BLaER1 treated with 17β-estradiol and CSF1 and Interleukin-3, amounts not matched to agents 10 nM and 100 nM (cell line): ENCODE measurements at regions not wholly inside any gene's neighbourhood (a gene's known extent, or its start where the extent isn't known, plus 50 kb on each side); places are given as distances from the start of the nearest gene placed in this dataset.
"Not testable (repeated sequence)": the region's sequence is repeated elsewhere in the genome, so short reads cannot be mapped to it uniquely, and the experiment has no call there.

Experiments
- H3K27ac ChIP-seq, 11 experiments: shearing (Covaris generic); formaldehyde crosslinking; 2 replicates each; pipeline ENCODE4 v1.8.1; 2022
- H3K27me3 ChIP-seq, 11 experiments: shearing (Covaris generic); formaldehyde crosslinking; 2 replicates each; pipeline ENCODE4 v1.8.1; 2022
- H3K36me3 ChIP-seq, 11 experiments: shearing (Covaris generic); formaldehyde crosslinking; 2 replicates each; pipeline ENCODE4 v1.8.1; 2022
- H3K4me1 ChIP-seq, 10 experiments: shearing (Covaris generic); formaldehyde crosslinking; 2 replicates each; pipeline ENCODE4 v1.8.1; 2022
- H3K4me2 ChIP-seq, 11 experiments: shearing (Covaris generic); formaldehyde crosslinking; 2 replicates each; pipeline ENCODE4 v1.8.1; 2022
- H3K4me3 ChIP-seq, 10 experiments: shearing (Covaris generic); formaldehyde crosslinking; 2 replicates each; pipeline ENCODE4 v1.8.1; 2022
- H3K9ac ChIP-seq, 11 experiments: shearing (Covaris generic); formaldehyde crosslinking; 2 replicates each; pipeline ENCODE4 v1.8.1; 2022
- H3K9me3 ChIP-seq, 11 experiments: shearing (Covaris generic); formaldehyde crosslinking; replicated peaks in 1 of 11; 2 replicates each; pipeline ENCODE4 v1.8.1; 2022
- H4K20me1 ChIP-seq, 11 experiments: shearing (Covaris generic); formaldehyde crosslinking; 2 replicates each; pipeline ENCODE4 v1.8.1; 2022
- Cebpa-rat ChIP-seq, 11 experiments: shearing (Covaris generic); IDR thresholded peaks; 2 replicates each; pipeline ENCODE4 v1.8.1; 2022

DNA sequence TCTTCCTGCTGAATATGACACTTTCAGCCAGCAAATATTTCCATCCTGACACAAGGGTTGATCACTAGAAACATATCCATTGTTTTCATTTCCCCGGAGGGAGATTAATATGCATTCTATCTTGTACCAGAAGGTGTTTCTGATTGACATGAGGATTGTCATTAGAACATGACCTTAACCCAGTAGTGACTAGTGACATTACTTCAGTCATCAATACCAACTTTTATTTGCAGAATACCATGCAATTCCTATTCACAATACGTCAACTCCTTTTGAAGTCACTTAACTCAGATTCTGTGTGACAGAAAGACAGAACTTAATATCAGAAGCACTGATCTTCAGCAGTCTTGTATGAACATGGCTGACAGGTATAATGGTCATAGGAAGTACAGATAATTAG lies 1108.9 kb upstream of the CRIM1 start:
- peaks cover 8 to 18% (median 13%) of the 10 kb centered on the region in 11 experiments; a peak in 18 of 22 replicates for H3K9me3 ChIP-seq
- H3K9ac ChIP-seq: no peak overlapping the region
- no peak overlapping the region for H3K4me2 ChIP-seq
- H3K27ac ChIP-seq: no peak overlapping the region
- no peaks in the 10 kb centered on the region for H4K20me1 ChIP-seq
- H3K27me3 ChIP-seq: no peaks in the 10 kb centered on the region
- no peaks in the 10 kb centered on the region for H3K4me1 ChIP-seq
- H3K4me3 ChIP-seq: no peak overlapping the region
- H3K36me3 ChIP-seq: no peaks in the 10 kb centered on the region
- no peak for TF ChIP-seq Cebpa-rat (IDR thresholded peaks at IDR 0.05)

DNA sequence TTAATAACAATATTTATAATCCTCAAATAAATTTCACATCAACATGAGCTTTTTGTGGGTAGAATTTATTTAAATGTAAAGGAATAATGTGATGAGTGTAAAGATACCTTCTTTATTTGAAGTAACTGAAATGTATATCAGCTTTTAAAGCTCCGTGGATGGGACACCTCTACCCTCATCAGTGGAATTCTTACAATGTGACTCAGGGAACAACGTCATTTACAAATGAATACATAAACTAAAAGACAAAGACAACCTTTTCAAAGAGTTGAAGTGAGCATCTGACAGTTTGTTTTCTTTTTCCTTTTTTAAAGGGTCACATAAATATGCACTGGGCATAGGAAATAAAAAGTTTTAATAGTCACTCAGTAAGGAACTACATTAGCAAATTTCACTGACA lies 1127.0 kb upstream of the CRIM1 start:
- H3K4me3 ChIP-seq: no peak overlapping the region
- no peak overlapping the region for H3K9ac ChIP-seq
- H3K9me3 ChIP-seq: no peaks in the 10 kb centered on the region
- no peaks in the 10 kb centered on the region for H3K4me1 ChIP-seq
- no peaks in the 10 kb centered on the region for H3K36me3 ChIP-seq
- no peaks in the 10 kb centered on the region for H3K27me3 ChIP-seq
- no peaks in the 10 kb centered on the region for H4K20me1 ChIP-seq
- no peak overlapping the region for H3K27ac ChIP-seq
- H3K4me2 ChIP-seq: no peak overlapping the region
- no peak for TF ChIP-seq Cebpa-rat (IDR thresholded peaks at IDR 0.05)

GRCh38 chr2:35220461-35220860 lies 1135.1 kb upstream of the CRIM1 start:
- H3K4me2 ChIP-seq: no peak overlapping the region
- no peaks in the 10 kb centered on the region for H3K36me3 ChIP-seq
- no peaks in the 10 kb centered on the region for H4K20me1 ChIP-seq
- no peak overlapping the region for H3K27ac ChIP-seq
- no peak for TF ChIP-seq Cebpa-rat (IDR thresholded peaks at IDR 0.05)
- peaks cover 0 to 14% (median 8%) of the 10 kb centered on the region in 11 experiments; a peak in 13 of 22 replicates for H3K9me3 ChIP-seq
- H3K27me3 ChIP-seq: no peaks in the 10 kb centered on the region
- H3K4me1 ChIP-seq: no peaks in the 10 kb centered on the region
- H3K4me3 ChIP-seq: no peak overlapping the region
- H3K9ac ChIP-seq: no peak overlapping the region

GRCh38 chr2:35204881-35205280 lies 1150.7 kb upstream of the CRIM1 start:
- Histone ChIP-seq H3K36me3 (no peaks in the 10 kb centered on the region), H3K27ac (no peak overlapping the region), H3K4me2 (no peak overlapping the region), H4K20me1 (no peaks in the 10 kb centered on the region), H3K4me1 (no peaks in the 10 kb centered on the region), H3K27me3 (no peaks in the 10 kb centered on the region), H3K4me3 (no peak overlapping the region), H3K9me3 (no peaks in the 10 kb centered on the region), H3K9ac (no peak overlapping the region)
- TF ChIP-seq Cebpa-rat (IDR thresholded peaks at IDR 0.05): no peak

- Histone ChIP-seq H3K4me1 (no peaks in the 10 kb centered on the region), H3K9me3 (no peaks in the 10 kb centered on the region), H4K20me1 (no peaks in the 10 kb centered on the region), H3K36me3 (no peaks in the 10 kb centered on the region), H3K27me3 (no peaks in the 10 kb centered on the region), H3K4me2 (no peak overlapping the region), H3K4me3 (no peak overlapping the region), H3K27ac (no peak overlapping the region), H3K9ac (no peak overlapping the region)
- no peak for TF ChIP-seq Cebpa-rat (IDR thresholded peaks at IDR 0.05)
These were observed 1151.3 kb upstream of the CRIM1 start for GRCh38 chr2:35204323-35204722.

- no peaks in the 10 kb centered on the region for H3K36me3 ChIP-seq
- H4K20me1 ChIP-seq: no peaks in the 10 kb centered on the region
- no peak overlapping the region for H3K4me3 ChIP-seq
- H3K9ac ChIP-seq: no peak overlapping the region
- H3K27ac ChIP-seq: no peak overlapping the region
- no peak for TF ChIP-seq Cebpa-rat (IDR thresholded peaks at IDR 0.05)
- H3K4me1 ChIP-seq: no peaks in the 10 kb centered on the region
- H3K27me3 ChIP-seq: no peaks in the 10 kb centered on the region
- no peak overlapping the region for H3K4me2 ChIP-seq
- H3K9me3 ChIP-seq: no peaks in the 10 kb centered on the region
These were observed 1156.3 kb upstream of the CRIM1 start for GRCh38 chr2:35199298-35199697.

DNA sequence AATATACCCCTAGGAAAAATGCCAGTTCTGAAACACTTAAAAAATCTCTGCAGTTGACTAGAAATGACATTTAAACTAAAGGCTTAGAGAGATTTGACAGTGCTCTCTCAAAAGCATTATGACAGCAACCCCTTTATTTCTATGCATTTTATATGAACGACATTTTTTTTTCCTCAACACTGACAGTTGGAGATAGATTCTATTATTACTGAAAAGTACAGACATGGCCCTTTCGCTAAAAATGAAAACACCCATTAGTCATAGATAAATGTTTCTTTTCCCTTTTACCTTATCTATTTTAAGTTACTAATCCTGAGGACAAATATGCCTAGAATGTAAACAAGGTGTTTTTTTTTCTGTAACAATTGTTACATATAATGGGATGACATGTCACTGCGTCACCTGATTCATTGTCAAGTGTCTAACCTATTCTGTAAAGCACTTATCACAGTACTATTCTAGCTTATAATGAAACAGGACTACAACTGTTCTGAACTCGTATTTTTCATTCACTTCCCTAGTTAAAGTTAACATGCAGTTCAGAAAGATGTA lies 1169.6 kb upstream of the CRIM1 start:
- Histone ChIP-seq H3K9ac (no peak overlapping the region), H3K4me1 (no peaks in the 10 kb centered on the region), H3K4me2 (no peak overlapping the region), H3K27ac (no peak overlapping the region), H4K20me1 (no peaks in the 10 kb centered on the region), H3K9me3 (no peaks in the 10 kb centered on the region), H3K36me3 (no peaks in the 10 kb centered on the region), H3K4me3 (no peak overlapping the region), H3K27me3 (no peaks in the 10 kb centered on the region)
- no peak for TF ChIP-seq Cebpa-rat (IDR thresholded peaks at IDR 0.05)

GRCh38 chr2:35184471-35184870 lies 1171.1 kb upstream of the CRIM1 start:
- no peaks in the 10 kb centered on the region for H3K4me1 ChIP-seq
- H3K9me3 ChIP-seq: no peaks in the 10 kb centered on the region
- H3K27ac ChIP-seq: no peak overlapping the region
- no peaks in the 10 kb centered on the region for H4K20me1 ChIP-seq
- TF ChIP-seq Cebpa-rat (IDR thresholded peaks at IDR 0.05): no peak
- H3K27me3 ChIP-seq: no peaks in the 10 kb centered on the region
- H3K36me3 ChIP-seq: no peaks in the 10 kb centered on the region
- no peak overlapping the region for H3K4me2 ChIP-seq
- H3K9ac ChIP-seq: no peak overlapping the region
- no peak overlapping the region for H3K4me3 ChIP-seq

- H3K4me2 ChIP-seq, H4K20me1 ChIP-seq, H3K9me3 ChIP-seq, H3K4me1 ChIP-seq, H3K4me3 ChIP-seq, H3K27me3 ChIP-seq, H3K9ac ChIP-seq, H3K36me3 ChIP-seq, H3K27ac ChIP-seq: not testable (repeated sequence)
These were observed 1178.9 kb upstream of the CRIM1 start for GRCh38 chr2:35176726-35177125.

- no peaks in the 10 kb centered on the region for H3K27me3 ChIP-seq
- TF ChIP-seq Cebpa-rat (IDR thresholded peaks at IDR 0.05): no peak
- no peaks in the 10 kb centered on the region for H3K9me3 ChIP-seq
- no peaks in the 10 kb centered on the region for H3K4me1 ChIP-seq
- H4K20me1 ChIP-seq: no peaks in the 10 kb centered on the region
- no peaks in the 10 kb centered on the region for H3K36me3 ChIP-seq
- no peak overlapping the region for H3K4me2 ChIP-seq
- no peak overlapping the region for H3K4me3 ChIP-seq
- no peak overlapping the region for H3K27ac ChIP-seq
- no peak overlapping the region for H3K9ac ChIP-seq
These were observed 1180.7 kb upstream of the CRIM1 start for GRCh38 chr2:35174845-35175244.

- Histone ChIP-seq H3K36me3 (no peaks in the 10 kb centered on the region), H4K20me1 (no peaks in the 10 kb centered on the region), H3K9ac (no peak overlapping the region), H3K4me2 (no peak overlapping the region), H3K27me3 (no peaks in the 10 kb centered on the region), H3K4me1 (no peaks in the 10 kb centered on the region), H3K27ac (no peak overlapping the region), H3K4me3 (no peak overlapping the region), H3K9me3 (no peaks in the 10 kb centered on the region)
- TF ChIP-seq Cebpa-rat (IDR thresholded peaks at IDR 0.05): no peak
These were observed 1182.9 kb upstream of the CRIM1 start for GRCh38 chr2:35172687-35173086.
